ENCODE measurements at regions not wholly inside any gene's neighbourhood (a gene's known extent, or its start where the extent isn't known, plus 50 kb on each side); places are given as distances from the start of the nearest gene placed in this dataset.

- intact Hi-C loops (cut with DNase I; ENCODE audit: low total_unique reads) = no loop called here
- Histone ChIP-seq H3K36me3 (ENCODE audit: low read depth, missing control alignments) (no peaks in the 10 kb centered on the region), H3K27ac (no peak overlapping the region), H3K4me1 (peaks cover 19% of the 10 kb centered on the region), H3K4me3 (no peak overlapping the region), H3K27me3 (no peaks in the 10 kb centered on the region), H3K9me3 (no peaks in the 10 kb centered on the region)
- 89 to 92% methylated on average over 23 of the region's 23 CpGs for WGBS, 2 donors
- TF ChIP-seq POLR2A (IDR thresholded peaks at IDR 0.05) = no peak
- TF ChIP-seq CTCF (IDR thresholded peaks at IDR 0.05) = no peak
- DNase-seq = no peak
Observed at GRCh38 chr3:13227315-13228165, 154.3 kb upstream of the IQSEC1 start.

- 80 to 83% methylated on average over 4 of the region's 4 CpGs for WGBS, 2 donors
Observed at GRCh38 chr3:13224967-13225366, 151.7 kb upstream of the IQSEC1 start.

GRCh38 chr3:13223574-13224237 lies 150.5 kb upstream of the IQSEC1 start:
- Histone ChIP-seq H3K9me3 (no peaks in the 10 kb centered on the region), H3K4me1 (peaks cover 19% of the 10 kb centered on the region), H3K27me3 (no peaks in the 10 kb centered on the region), H3K4me3 (no peak overlapping the region), H3K27ac (peak overlapping the region; percentile 8 to 34), H3K36me3 (ENCODE audit: low read depth, missing control alignments) (no peaks in the 10 kb centered on the region)
- WGBS, 2 donors = 38 to 58% methylated on average over 17 of the region's 17 CpGs
- peak; percentile 88 for DNase-seq
- peak in 1 of 3 experiments; percentile 13 for TF ChIP-seq CTCF (IDR thresholded peaks at IDR 0.05)
- TF ChIP-seq POLR2A (IDR thresholded peaks at IDR 0.05) = no peak
- intact Hi-C loops (cut with DNase I; ENCODE audit: low total_unique reads) = no loop called here

More at GRCh38 chr3:13224967-13225366, 151.7 kb upstream of the IQSEC1 start:
- intact Hi-C loops (cut with DNase I; ENCODE audit: low total_unique reads) = no loop called here
- Histone ChIP-seq H3K9me3 (no peaks in the 10 kb centered on the region), H3K27ac (no peak overlapping the region), H3K4me3 (no peak overlapping the region), H3K4me1 (peaks cover 19% of the 10 kb centered on the region), H3K36me3 (ENCODE audit: low read depth, missing control alignments) (no peaks in the 10 kb centered on the region), H3K27me3 (no peaks in the 10 kb centered on the region)
- no peak for DNase-seq
- TF ChIP-seq POLR2A (IDR thresholded peaks at IDR 0.05) (no peak), CTCF (IDR thresholded peaks at IDR 0.05) (no peak)

GRCh38 chr3:13222891-13223573 lies 149.8 kb upstream of the IQSEC1 start:
- no peaks in the 10 kb centered on the region for H3K27me3 ChIP-seq
- peak overlapping the region in 1 of 2 donors; percentile 15 for H3K27ac ChIP-seq
- 63 to 83% methylated on average over 8 to 10 of the region's 10 CpGs for WGBS, 2 donors

More at GRCh38 chr3:13222891-13223573, 149.8 kb upstream of the IQSEC1 start:
- no peak for TF ChIP-seq POLR2A (IDR thresholded peaks at IDR 0.05)
- no peak for TF ChIP-seq CTCF (IDR thresholded peaks at IDR 0.05)
- H3K9me3 ChIP-seq = no peaks in the 10 kb centered on the region
- no peak overlapping the region for H3K4me3 ChIP-seq
- peaks cover 19% of the 10 kb centered on the region for H3K4me1 ChIP-seq
- peak; percentile 33 for DNase-seq
- intact Hi-C loops (cut with DNase I; ENCODE audit: low total_unique reads) = no loop called here
- H3K36me3 ChIP-seq (ENCODE audit: low read depth, missing control alignments) = no peaks in the 10 kb centered on the region

Measured in testis (tissue), 2 donors.